K562 (cell line): ENCODE measurements at regions not wholly inside any gene's neighbourhood (a gene's known extent, or its start where the extent isn't known, plus 50 kb on each side); places are given as distances from the start of the nearest gene placed in this dataset.

ENCODE experiments used
- ARHGAP35 ChIP-seq: fragments of 450-650 bp; IDR thresholded peaks from 2 replicates; pipeline ENCODE4 v1.6.1; 2018; ENCODE audit not compliant: partially characterized antibody
- CTCF ChIP-seq, 3 experiments: IDR thresholded peaks in 2 of 3; conservative IDR thresholded peaks in 1 of 3; 2 replicates each; pipeline ENCODE4 v1.5.1; 2011 to 2012; ENCODE audit warnings: low read length in 3 of 3, mild to moderate bottlenecking in 3 of 3, control low read depth in 2 of 3, improper control_type of control experiment in 1 of 3, inconsistent platforms in 1 of 3, low read depth in 1 of 3, mixed read lengths in 1 of 3, moderate library complexity in 1 of 3; ENCODE audit not compliant: insufficient read depth in 2 of 3
- EP300 ChIP-seq: IDR thresholded peaks from 2 replicates; pipeline ENCODE4 v1.6.1; 2012; ENCODE audit warnings: low read length, improper control_type of control experiment
- KDM1A ChIP-seq, 2 experiments: fragments of 450-650 bp; IDR thresholded peaks; 2 replicates each; pipeline ENCODE4 v1.6.1; 2016; ENCODE audit warnings: mild to moderate bottlenecking in 2 of 2
- MAFK ChIP-seq: IDR thresholded peaks from 2 replicates; pipeline ENCODE4 v1.6.1; 2011; ENCODE audit warnings: low read length, improper control_type of control experiment
- MTF1 ChIP-seq: fragments of 250-450 bp; sonication (Bioruptor Pico); IDR thresholded peaks from 2 replicates; pipeline ENCODE4 v1.9.0; 2021; ENCODE audit warnings: moderate library complexity, mild to moderate bottlenecking, inconsistent platforms, borderline replicate concordance
- NCOA2 ChIP-seq, 2 experiments: fragments of 450-650 bp; IDR thresholded peaks; 2 replicates each; pipeline ENCODE4 v1.6.1; 2018; ENCODE audit warnings: mild to moderate bottlenecking in 2 of 2, moderate library complexity in 1 of 2; ENCODE audit not compliant: partially characterized antibody in 2 of 2
- POLR2A ChIP-seq: fragments of 450-650 bp; conservative IDR thresholded peaks from 2 replicates; pipeline ENCODE4 v1.6.1; 2016
- ZBTB49 ChIP-seq: sonication (generic); formaldehyde crosslinking; IDR thresholded peaks from 2 replicates; pipeline ENCODE4 v1.8.0; 2022; ENCODE audit warnings: missing genetic modification reagents, mild to moderate bottlenecking, borderline replicate concordance
- ZNF655 ChIP-seq: fragments of 250-450 bp; sonication (Bioruptor Pico); IDR thresholded peaks from 2 replicates; pipeline ENCODE4 v1.5.0; 2021
- ZNF830 ChIP-seq: fragments of 250-450 bp; sonication (Bioruptor Pico); IDR thresholded peaks from 2 replicates; pipeline ENCODE4 v1.5.0; 2021; ENCODE audit warnings: mild to moderate bottlenecking

- TF ChIP-seq KDM1A (IDR thresholded peaks at IDR 0.05): no peak
- TF ChIP-seq ZNF655 (CRISPR knock-in tag): no peak
- no peak for TF ChIP-seq POLR2A
- no peak for TF ChIP-seq MTF1 (CRISPR knock-in tag)
- TF ChIP-seq CTCF (IDR thresholded peaks at IDR 0.05 in 2 of 3, conservative IDR thresholded peaks at IDR 0.05 in 1 of 3; ENCODE audit: insufficient read depth in 2 of 3, low read depth in 1 of 3, low read length in 3 of 3): no peak
- no peak for TF ChIP-seq NCOA2 (IDR thresholded peaks at IDR 0.05; ENCODE audit: partially characterized antibody in 2 of 2)
- TF ChIP-seq MAFK: no peak
- TF ChIP-seq EP300: no peak
- TF ChIP-seq ZNF830 (CRISPR knock-in tag): no peak
- TF ChIP-seq ZBTB49 (CRISPR knock-in tag): no peak
- no peak for TF ChIP-seq ARHGAP35
These were observed 342.4 kb upstream of the KCNMB2 start for GRCh38 chr3:178193846-178194245.
